Forelimb muscle (tissue), 1 donor: ENCODE measurements at regions not wholly inside any gene's neighbourhood (a gene's known extent, or its start where the extent isn't known, plus 50 kb on each side); places are given as distances from the start of the nearest gene placed in this dataset.

Source experiments
- DNase-seq: peaks from one replicate; pipeline ENCODE4 v3.0.0-alpha.2; 2013; ENCODE audit warnings: low read depth

- DNase-seq = no peak
Observed at GRCh38 chr4:104795264-104795939, 300.7 kb upstream of the CXXC4 start.

GRCh38 chr4:104811727-104812126 lies 317.0 kb upstream of the CXXC4 start:
- DNase-seq = no peak

GRCh38 chr4:104815665-104816064 lies 321.0 kb upstream of the CXXC4 start:
- no peak for DNase-seq

GRCh38 chr4:104818579-104818978 lies 323.9 kb upstream of the CXXC4 start:
- DNase-seq = no peak

- DNase-seq = no peak
Observed at GRCh38 chr4:104826171-104826570, 320.5 kb upstream of the TET2 start.

GRCh38 chr4:104829761-104830160 lies 316.9 kb upstream of the TET2 start:
- no peak for DNase-seq

GRCh38 chr4:104848597-104849225 lies 298.0 kb upstream of the TET2 start:
- DNase-seq = no peak

GRCh38 chr4:104859601-104860237 lies 287.0 kb upstream of the TET2 start:
- DNase-seq = no peak

- DNase-seq = peak; percentile 29
Observed at GRCh38 chr4:104860238-104861123, 286.2 kb upstream of the TET2 start.

- no peak for DNase-seq
Observed at GRCh38 chr4:104866809-104867208, 279.9 kb upstream of the TET2 start.

GRCh38 chr4:104868533-104868932 lies 278.1 kb upstream of the TET2 start:
- no peak for DNase-seq

- DNase-seq = no peak
Observed at GRCh38 chr4:104868958-104869357, 277.7 kb upstream of the TET2 start.

- no peak for DNase-seq
Observed at GRCh38 chr4:104869831-104870230, 276.8 kb upstream of the TET2 start.

GRCh38 chr4:104870495-104871233 lies 276.0 kb upstream of the TET2 start:
- DNase-seq = no peak

- no peak for DNase-seq
Observed at GRCh38 chr4:104878936-104879335, 267.7 kb upstream of the TET2 start.

GRCh38 chr4:104879367-104879766 lies 267.3 kb upstream of the TET2 start:
- no peak for DNase-seq

GRCh38 chr4:104879854-104880253 lies 266.8 kb upstream of the TET2 start:
- no peak for DNase-seq

GRCh38 chr4:104881136-104881886 lies 265.4 kb upstream of the TET2 start:
- no peak for DNase-seq

GRCh38 chr4:104890598-104891275 lies 255.9 kb upstream of the TET2 start:
- DNase-seq = no peak
